Duodenal mucosa (tissue), 2 donors: ENCODE measurements at regions not wholly inside any gene's neighbourhood (a gene's known extent, or its start where the extent isn't known, plus 50 kb on each side); places are given as distances from the start of the nearest gene placed in this dataset.

Experiments
- H3K27ac ChIP-seq: one replicate; pipeline ENCODE4 v1.7.0; 2013; ENCODE audit warnings: low read depth, low read length
- H3K27me3 ChIP-seq, 2 donors: one replicate each; pipeline ENCODE4 v1.7.0; 2013; ENCODE audit warnings: low read length in 2 of 2, control low read depth in 1 of 2; ENCODE audit not compliant: insufficient read depth in 2 of 2, control insufficient read depth in 1 of 2
- H3K36me3 ChIP-seq, 2 donors: one replicate each; pipeline ENCODE4 v1.7.0; 2013; ENCODE audit warnings: low read length in 2 of 2, control low read depth in 1 of 2; ENCODE audit not compliant: insufficient read depth in 2 of 2, control insufficient read depth in 1 of 2
- H3K4me1 ChIP-seq, 2 donors: one replicate each; pipeline ENCODE4 v1.7.0; 2013; ENCODE audit warnings: low read length in 2 of 2, control low read depth in 1 of 2; ENCODE audit not compliant: insufficient read depth in 2 of 2, control insufficient read depth in 1 of 2
- H3K4me3 ChIP-seq, 2 donors: one replicate each; pipeline ENCODE4 v1.7.0; 2013; ENCODE audit warnings: low read length in 2 of 2, low read depth in 1 of 2
- H3K9ac ChIP-seq, 2 donors: one replicate each; pipeline ENCODE4 v1.7.0; 2013; ENCODE audit warnings: low read length in 2 of 2, low read depth in 1 of 2
- H3K9me3 ChIP-seq, 2 donors: one replicate each; pipeline ENCODE4 v1.7.0; 2013; ENCODE audit warnings: low read length in 2 of 2, control low read depth in 1 of 2; ENCODE audit not compliant: control insufficient read depth in 1 of 2

- Histone ChIP-seq H3K9me3 (no peaks in the 10 kb centered on the region), H3K27me3 (peaks cover 0 to 9% of the 10 kb centered on the region in 2 donors), H3K27ac (no peak overlapping the region)
Observed at GRCh38 chr9:126162611-126163381, 163.8 kb upstream of the MVB12B start.

GRCh38 chr9:126164796-126165525 lies 161.7 kb upstream of the MVB12B start:
- Histone ChIP-seq H3K36me3 (no peaks in the 10 kb centered on the region), H3K27ac (no peak overlapping the region), H3K9ac (no peak overlapping the region)

More at GRCh38 chr9:126162611-126163381, 163.8 kb upstream of the MVB12B start:
- no peak overlapping the region for H3K9ac ChIP-seq
- H3K4me1 ChIP-seq = no peaks in the 10 kb centered on the region
- no peak overlapping the region for H3K4me3 ChIP-seq
- no peaks in the 10 kb centered on the region for H3K36me3 ChIP-seq

GRCh38 chr9:126165755-126166154 lies 160.9 kb upstream of the MVB12B start:
- H3K36me3 ChIP-seq = no peaks in the 10 kb centered on the region
- H3K4me1 ChIP-seq = no peaks in the 10 kb centered on the region
- H3K9me3 ChIP-seq = no peaks in the 10 kb centered on the region
- H3K27ac ChIP-seq = no peak overlapping the region
- H3K27me3 ChIP-seq = peaks cover 0 to 13% of the 10 kb centered on the region in 2 donors
- H3K4me3 ChIP-seq = no peak overlapping the region
- H3K9ac ChIP-seq = no peak overlapping the region

More at GRCh38 chr9:126164796-126165525, 161.7 kb upstream of the MVB12B start:
- Histone ChIP-seq H3K27me3 (peaks cover 0 to 12% of the 10 kb centered on the region in 2 donors), H3K4me3 (no peak overlapping the region), H3K4me1 (no peaks in the 10 kb centered on the region), H3K9me3 (no peaks in the 10 kb centered on the region)

- Histone ChIP-seq H3K4me1 (no peaks in the 10 kb centered on the region), H3K36me3 (no peaks in the 10 kb centered on the region), H3K4me3 (no peak overlapping the region), H3K27me3 (peaks cover 0 to 13% of the 10 kb centered on the region in 2 donors), H3K27ac (no peak overlapping the region), H3K9ac (no peak overlapping the region), H3K9me3 (no peaks in the 10 kb centered on the region)
Observed at GRCh38 chr9:126166291-126166690, 160.3 kb upstream of the MVB12B start.

- Histone ChIP-seq H3K9me3 (no peaks in the 10 kb centered on the region), H3K9ac (no peak overlapping the region), H3K4me3 (no peak overlapping the region), H3K36me3 (no peaks in the 10 kb centered on the region), H3K27ac (no peak overlapping the region), H3K27me3 (peaks cover 0 to 13% of the 10 kb centered on the region in 2 donors), H3K4me1 (no peaks in the 10 kb centered on the region)
Observed at GRCh38 chr9:126166866-126167265, 159.8 kb upstream of the MVB12B start.

- no peaks in the 10 kb centered on the region for H3K9me3 ChIP-seq
- H3K27ac ChIP-seq = no peak overlapping the region
- H3K9ac ChIP-seq = no peak overlapping the region
- H3K36me3 ChIP-seq = no peaks in the 10 kb centered on the region
- H3K27me3 ChIP-seq = peaks cover 0 to 13% of the 10 kb centered on the region in 2 donors
- H3K4me3 ChIP-seq = no peak overlapping the region
- H3K4me1 ChIP-seq = no peaks in the 10 kb centered on the region
Observed at GRCh38 chr9:126169736-126170135, 156.9 kb upstream of the MVB12B start.

- H3K36me3 ChIP-seq = no peaks in the 10 kb centered on the region
- H3K4me1 ChIP-seq = no peaks in the 10 kb centered on the region
- H3K27ac ChIP-seq = no peak overlapping the region
- H3K9me3 ChIP-seq = no peaks in the 10 kb centered on the region
- H3K4me3 ChIP-seq = no peak overlapping the region
- H3K9ac ChIP-seq = no peak overlapping the region
- H3K27me3 ChIP-seq = peaks cover 0 to 13% of the 10 kb centered on the region in 2 donors
Observed at GRCh38 chr9:126170286-126170823, 156.3 kb upstream of the MVB12B start.

GRCh38 chr9:126171641-126172040 lies 155.0 kb upstream of the MVB12B start:
- Histone ChIP-seq H3K9ac (no peak overlapping the region), H3K36me3 (no peaks in the 10 kb centered on the region), H3K27me3 (peaks cover 0 to 8% of the 10 kb centered on the region in 2 donors), H3K9me3 (no peaks in the 10 kb centered on the region), H3K27ac (no peak overlapping the region), H3K4me3 (no peak overlapping the region), H3K4me1 (no peaks in the 10 kb centered on the region)

GRCh38 chr9:126173401-126173800 lies 153.2 kb upstream of the MVB12B start:
- Histone ChIP-seq H3K27me3 (peaks cover 0 to 4% of the 10 kb centered on the region in 2 donors), H3K27ac (no peak overlapping the region), H3K4me3 (no peak overlapping the region), H3K36me3 (no peaks in the 10 kb centered on the region), H3K4me1 (no peaks in the 10 kb centered on the region), H3K9ac (no peak overlapping the region), H3K9me3 (no peaks in the 10 kb centered on the region)

GRCh38 chr9:126173929-126174328 lies 152.7 kb upstream of the MVB12B start:
- Histone ChIP-seq H3K9ac (no peak overlapping the region), H3K9me3 (no peaks in the 10 kb centered on the region), H3K27me3 (peaks cover 0 to 4% of the 10 kb centered on the region in 2 donors), H3K27ac (no peak overlapping the region), H3K36me3 (no peaks in the 10 kb centered on the region), H3K4me1 (no peaks in the 10 kb centered on the region), H3K4me3 (no peak overlapping the region)
